OCI-LY1 (cell line): ENCODE measurements at regions not wholly inside any gene's neighbourhood (a gene's known extent, or its start where the extent isn't known, plus 50 kb on each side); places are given as distances from the start of the nearest gene placed in this dataset.

Source experiments
- EZH2 ChIP-seq: fragments of 200-600 bp; sonication (generic), shearing (Covaris generic); IDR thresholded peaks from 2 replicates; pipeline ENCODE4 v1.8.0; 2017; ENCODE audit warnings: borderline replicate concordance, mixed run types, mild to moderate bottlenecking, antibody characterized with exemption, low read length, moderate library complexity, mixed read lengths
- TF ChIP-seq, protein P1 (sequence below): fragments of 200-600 bp; sonication (generic), shearing (Covaris generic); IDR thresholded peaks from 2 replicates; pipeline ENCODE4 v1.5.1; 2017; ENCODE audit warnings: mild to moderate bottlenecking, antibody characterized with exemption, low read length, moderate library complexity, mixed read lengths

DNA sequence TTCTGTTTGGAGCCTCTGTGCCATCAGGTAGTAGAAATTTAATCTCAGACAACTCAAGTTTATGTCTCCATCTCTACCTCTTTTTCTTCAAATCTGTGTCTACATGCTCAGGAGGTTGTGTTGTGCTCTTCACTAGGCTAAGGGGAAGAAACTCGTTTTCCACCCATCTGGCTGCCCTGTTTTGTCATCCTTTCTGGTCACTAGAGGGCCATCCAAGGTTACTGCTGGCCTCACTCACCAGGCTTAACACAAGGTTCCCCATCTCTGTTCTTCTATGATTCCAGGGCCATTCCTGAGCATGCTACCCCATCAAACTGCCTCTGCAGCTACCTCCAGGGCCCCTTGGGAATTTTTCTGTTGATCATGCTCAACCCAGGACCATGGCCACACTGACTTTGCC, 213.3 kb upstream of the FBXL7 start:
- TF ChIP-seq, protein P1, sequence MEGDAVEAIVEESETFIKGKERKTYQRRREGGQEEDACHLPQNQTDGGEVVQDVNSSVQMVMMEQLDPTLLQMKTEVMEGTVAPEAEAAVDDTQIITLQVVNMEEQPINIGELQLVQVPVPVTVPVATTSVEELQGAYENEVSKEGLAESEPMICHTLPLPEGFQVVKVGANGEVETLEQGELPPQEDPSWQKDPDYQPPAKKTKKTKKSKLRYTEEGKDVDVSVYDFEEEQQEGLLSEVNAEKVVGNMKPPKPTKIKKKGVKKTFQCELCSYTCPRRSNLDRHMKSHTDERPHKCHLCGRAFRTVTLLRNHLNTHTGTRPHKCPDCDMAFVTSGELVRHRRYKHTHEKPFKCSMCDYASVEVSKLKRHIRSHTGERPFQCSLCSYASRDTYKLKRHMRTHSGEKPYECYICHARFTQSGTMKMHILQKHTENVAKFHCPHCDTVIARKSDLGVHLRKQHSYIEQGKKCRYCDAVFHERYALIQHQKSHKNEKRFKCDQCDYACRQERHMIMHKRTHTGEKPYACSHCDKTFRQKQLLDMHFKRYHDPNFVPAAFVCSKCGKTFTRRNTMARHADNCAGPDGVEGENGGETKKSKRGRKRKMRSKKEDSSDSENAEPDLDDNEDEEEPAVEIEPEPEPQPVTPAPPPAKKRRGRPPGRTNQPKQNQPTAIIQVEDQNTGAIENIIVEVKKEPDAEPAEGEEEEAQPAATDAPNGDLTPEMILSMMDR: no peak
- no peak for TF ChIP-seq EZH2
